Esophagus muscularis mucosa (tissue), 4 donors: ENCODE measurements at regions not wholly inside any gene's neighbourhood (a gene's known extent, or its start where the extent isn't known, plus 50 kb on each side); places are given as distances from the start of the nearest gene placed in this dataset.

Experiments
- DNase-seq: peaks from one replicate; pipeline ENCODE4 v3.0.0-alpha.2; 2017; ENCODE audit errors: extremely low spot score
- H3K27ac ChIP-seq, 4 donors: fragments of 200-600 bp; sonication (generic); replicated peaks in 1 of 4; 1 replicate in 3 of 4; 2 replicates in 1 of 4; pipeline ENCODE4 v1.5.1; 2016 to 2019; ENCODE audit warnings: mild to moderate bottlenecking in 1 of 4
- H3K27me3 ChIP-seq, 4 donors: fragments of 200-600 bp; sonication (generic); one replicate each; pipeline versions ENCODE4 v1.5.1 to v1.6.0; 2016 to 2019
- H3K36me3 ChIP-seq, 4 donors: fragments of 200-600 bp; sonication (generic); one replicate each; pipeline ENCODE4 v1.5.1; 2016 to 2019
- H3K4me1 ChIP-seq, 4 donors: fragments of 200-600 bp; sonication (generic); one replicate each; pipeline ENCODE4 v1.5.1; 2016 to 2019
- H3K4me3 ChIP-seq, 4 donors: fragments of 200-600 bp; sonication (generic); 1 replicate in 2 of 4; 2 replicates in 2 of 4; pipeline ENCODE4 v1.5.1; 2016 to 2019; ENCODE audit warnings: mild to moderate bottlenecking in 4 of 4, moderate library complexity in 1 of 4
- H3K9me3 ChIP-seq, 4 donors: fragments of 200-600 bp; sonication (generic); 1 replicate in 3 of 4; 2 replicates in 1 of 4; pipeline ENCODE4 v1.5.1; 2016 to 2019
- CTCF ChIP-seq, 3 experiments: fragments of 200-600 bp in 2 of 3; fragments of 450-650 bp in 1 of 3; sonication (generic) in 2 of 3; IDR thresholded peaks; one replicate each; pipeline ENCODE4 v1.5.1; 2017 to 2019; ENCODE audit warnings: antibody characterized with exemption in 3 of 3, mild to moderate bottlenecking in 2 of 3, moderate library complexity in 1 of 3
- EP300 ChIP-seq: sonication (generic); formaldehyde crosslinking; IDR thresholded peaks from one replicate; pipeline ENCODE4 v1.6.1; 2017; ENCODE audit warnings: antibody characterized with exemption
- POLR2A ChIP-seq: fragments of 450-650 bp; IDR thresholded peaks from one replicate; pipeline ENCODE4 v1.6.1; 2017; ENCODE audit warnings: antibody characterized with exemption, moderate library complexity, mild to moderate bottlenecking, low read depth
- POLR2AphosphoS5 ChIP-seq, 2 donors: sonication (generic); formaldehyde crosslinking; IDR thresholded peaks; one replicate each; pipeline ENCODE4 v1.6.1; 2017; ENCODE audit warnings: antibody characterized with exemption in 2 of 2
- WGBS: methylation state at CpG from one replicate; pipeline ENCODE4 v1.1.5; 2018; 5-methylcytosine and 5-hydroxymethylcytosine counted together
- intact Hi-C: fragments of 100-400 bp; cut with DNase I; formaldehyde crosslinking; loops from one replicate; pipeline ENCODE4 v1.15.1; 2023

- WGBS: 67% methylated on average over 1 of the region's 1 CpG
- no peak for DNase-seq
- intact Hi-C loops: no loop called here
- Histone ChIP-seq H3K27ac (no peak overlapping the region), H3K9me3 (no peaks in the 10 kb centered on the region), H3K4me1 (peaks cover 14 to 19% (median 17%) of the 10 kb centered on the region in 4 donors), H3K36me3 (no peaks in the 10 kb centered on the region), H3K4me3 (no peak overlapping the region), H3K27me3 (no peaks in the 10 kb centered on the region)
- TF ChIP-seq POLR2AphosphoS5 (IDR thresholded peaks at IDR 0.05) (no peak), POLR2A (no peak), EP300 (no peak), CTCF (IDR thresholded peaks at IDR 0.05) (no peak)
Observed at GRCh38 chr5:143574236-143574635, 170.8 kb upstream of the NR3C1 start.

GRCh38 chr5:143573568-143574170, 170.2 kb upstream of the NR3C1 start:
- intact Hi-C loops: no loop called here
- no peak for DNase-seq
- H3K9me3 ChIP-seq: no peaks in the 10 kb centered on the region
- no peaks in the 10 kb centered on the region for H3K27me3 ChIP-seq
- peaks cover 14 to 19% (median 17%) of the 10 kb centered on the region in 4 donors for H3K4me1 ChIP-seq
- H3K27ac ChIP-seq: no peak overlapping the region
- 78% methylated on average over 3 of the region's 3 CpGs for WGBS
- no peak overlapping the region for H3K4me3 ChIP-seq
- TF ChIP-seq POLR2AphosphoS5 (IDR thresholded peaks at IDR 0.05): no peak
- TF ChIP-seq POLR2A: no peak
- TF ChIP-seq CTCF (IDR thresholded peaks at IDR 0.05): no peak
- no peak for TF ChIP-seq EP300
- no peaks in the 10 kb centered on the region for H3K36me3 ChIP-seq

GRCh38 chr5:143572671-143573070, 169.2 kb upstream of the NR3C1 start:
- intact Hi-C loops: no loop called here
- DNase-seq: no peak
- 86% methylated on average over 5 of the region's 5 CpGs for WGBS
- Histone ChIP-seq H3K9me3 (no peaks in the 10 kb centered on the region), H3K36me3 (no peaks in the 10 kb centered on the region), H3K27ac (no peak overlapping the region), H3K4me1 (peaks cover 12 to 19% (median 16%) of the 10 kb centered on the region in 4 donors), H3K27me3 (no peaks in the 10 kb centered on the region), H3K4me3 (no peak overlapping the region)
- TF ChIP-seq CTCF (IDR thresholded peaks at IDR 0.05): no peak
- TF ChIP-seq POLR2A: no peak
- no peak for TF ChIP-seq POLR2AphosphoS5 (IDR thresholded peaks at IDR 0.05)
- TF ChIP-seq EP300: no peak

- Histone ChIP-seq H3K27me3 (no peaks in the 10 kb centered on the region), H3K4me1 (peaks cover 5 to 15% (median 10%) of the 10 kb centered on the region in 4 donors), H3K4me3 (no peak overlapping the region), H3K36me3 (no peaks in the 10 kb centered on the region), H3K27ac (no peak overlapping the region), H3K9me3 (no peaks in the 10 kb centered on the region)
- no peak for TF ChIP-seq CTCF (IDR thresholded peaks at IDR 0.05)
- TF ChIP-seq POLR2AphosphoS5 (IDR thresholded peaks at IDR 0.05): no peak
- no peak for TF ChIP-seq POLR2A
- no peak for TF ChIP-seq EP300
- DNase-seq: no peak
- intact Hi-C loops: no loop called here
- WGBS: 96% methylated on average over 9 of the region's 9 CpGs
Observed at GRCh38 chr5:143571642-143572624, 168.4 kb upstream of the NR3C1 start.
